GM19238 (cell line): ENCODE measurements at regions not wholly inside any gene's neighbourhood (a gene's known extent, or its start where the extent isn't known, plus 50 kb on each side); places are given as distances from the start of the nearest gene placed in this dataset.

Source experiments
- DNase-seq: peaks from one replicate; pipeline ENCODE4 v3.0.0; 2011; ENCODE audit warnings: low spot score; ENCODE audit not compliant: insufficient read length

- no peak for DNase-seq
Measured at GRCh38 chr11:111148121-111148520, 97.4 kb upstream of the POU2AF2 start.

GRCh38 chr11:111137846-111138245 is 107.7 kb upstream of the POU2AF2 start:
- no peak for DNase-seq

GRCh38 chr11:111135778-111136570 is 109.6 kb upstream of the POU2AF2 start:
- no peak for DNase-seq

- no peak for DNase-seq
Measured at GRCh38 chr11:111135101-111135500, 110.4 kb upstream of the POU2AF2 start.

GRCh38 chr11:111128076-111128870 is 117.3 kb upstream of the POU2AF2 start:
- no peak for DNase-seq

- no peak for DNase-seq
Measured at GRCh38 chr11:111124724-111125123, 120.8 kb upstream of the POU2AF2 start.

GRCh38 chr11:111123463-111124398 is 121.8 kb upstream of the POU2AF2 start:
- no peak for DNase-seq

- DNase-seq = no peak
Measured at GRCh38 chr11:111120696-111121302, 124.7 kb upstream of the POU2AF2 start.

GRCh38 chr11:111120161-111120560 is 125.4 kb upstream of the POU2AF2 start:
- no peak for DNase-seq

GRCh38 chr11:111119751-111120150 is 125.8 kb upstream of the POU2AF2 start:
- no peak for DNase-seq

- no peak for DNase-seq
Measured at GRCh38 chr11:111115890-111116289, 129.6 kb upstream of the POU2AF2 start.

GRCh38 chr11:111114091-111114490 is 131.4 kb upstream of the POU2AF2 start:
- no peak for DNase-seq

- no peak for DNase-seq
Measured at GRCh38 chr11:111112614-111113013, 132.9 kb upstream of the POU2AF2 start.

GRCh38 chr11:111107501-111107900 is 138.0 kb upstream of the POU2AF2 start:
- no peak for DNase-seq

GRCh38 chr11:111106641-111107040 is 138.9 kb upstream of the POU2AF2 start:
- no peak for DNase-seq

GRCh38 chr11:111105566-111105965 is 140.0 kb upstream of the POU2AF2 start:
- DNase-seq = no peak

- DNase-seq = no peak
Measured at GRCh38 chr11:111104185-111104584, 141.3 kb upstream of the POU2AF2 start.

GRCh38 chr11:111101881-111102280 is 143.6 kb upstream of the POU2AF2 start:
- DNase-seq = no peak

- DNase-seq = no peak
Measured at GRCh38 chr11:111099028-111099713, 146.4 kb upstream of the POU2AF2 start.

- DNase-seq = no peak
Measured at GRCh38 chr11:111098091-111098490, 147.4 kb upstream of the POU2AF2 start.

- no peak for DNase-seq
Measured at GRCh38 chr11:111097191-111097590, 148.3 kb upstream of the POU2AF2 start.
